GM03348 (cell line): ENCODE measurements at regions not wholly inside any gene's neighbourhood (a gene's known extent, or its start where the extent isn't known, plus 50 kb on each side); places are given as distances from the start of the nearest gene placed in this dataset.
"Not testable (repeated sequence)": the region's sequence is repeated elsewhere in the genome, so short reads cannot be mapped to it uniquely, and the experiment has no call there.

ENCODE experiments used
- DNase-seq: peaks from one replicate; pipeline ENCODE4 v3.0.0; 2012; ENCODE audit warnings: low spot score

DNA sequence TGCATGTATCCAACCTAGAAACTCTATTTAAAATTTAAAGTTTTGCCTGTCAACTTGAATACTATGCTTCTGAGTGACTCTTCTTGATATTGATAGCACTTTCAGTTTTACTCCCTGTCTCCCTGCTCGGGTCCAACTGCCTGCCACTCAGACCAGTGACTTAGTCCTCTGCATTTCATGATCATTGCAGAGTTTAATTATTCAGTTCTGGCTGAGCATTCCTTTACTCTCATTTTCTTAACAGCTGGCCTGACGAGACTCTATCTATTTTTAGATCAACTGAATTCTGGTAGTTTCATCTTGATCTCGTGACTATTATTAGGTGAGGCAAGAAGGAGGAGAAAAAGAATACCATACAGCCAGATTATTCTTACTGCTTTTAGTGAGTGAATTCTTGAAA, 617.4 kb downstream of the SI start:
- peak; percentile 16 for DNase-seq

DNA sequence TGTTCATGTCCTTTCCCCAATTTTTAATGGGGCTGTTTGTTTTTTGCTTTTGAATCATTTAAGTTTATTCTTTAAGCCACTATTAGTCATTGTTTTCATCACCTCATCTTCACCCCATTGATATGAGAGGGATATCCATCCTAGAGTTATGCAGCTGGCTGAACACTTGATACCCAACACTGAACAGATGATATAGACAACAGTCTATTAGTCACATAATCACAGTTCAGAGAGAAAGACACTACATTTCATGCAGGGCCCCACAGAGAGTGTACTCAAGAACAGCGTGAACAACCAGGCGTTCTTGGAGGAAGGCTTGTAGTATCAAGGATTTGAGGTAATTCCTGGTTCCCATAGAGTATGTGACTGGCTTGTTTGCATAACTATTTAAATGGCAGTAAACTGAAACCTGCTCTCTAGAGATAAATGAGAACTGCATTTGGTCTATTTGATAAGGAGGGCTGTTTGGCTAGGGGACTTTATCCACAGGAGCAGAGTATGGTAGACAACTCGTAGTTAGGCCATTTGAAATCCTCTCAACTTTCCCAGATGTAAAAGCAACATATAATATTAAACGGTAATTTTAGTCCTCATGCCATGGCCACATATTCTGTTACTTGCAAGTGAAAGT, 618.7 kb downstream of the SI start:
- no peak for DNase-seq

DNA sequence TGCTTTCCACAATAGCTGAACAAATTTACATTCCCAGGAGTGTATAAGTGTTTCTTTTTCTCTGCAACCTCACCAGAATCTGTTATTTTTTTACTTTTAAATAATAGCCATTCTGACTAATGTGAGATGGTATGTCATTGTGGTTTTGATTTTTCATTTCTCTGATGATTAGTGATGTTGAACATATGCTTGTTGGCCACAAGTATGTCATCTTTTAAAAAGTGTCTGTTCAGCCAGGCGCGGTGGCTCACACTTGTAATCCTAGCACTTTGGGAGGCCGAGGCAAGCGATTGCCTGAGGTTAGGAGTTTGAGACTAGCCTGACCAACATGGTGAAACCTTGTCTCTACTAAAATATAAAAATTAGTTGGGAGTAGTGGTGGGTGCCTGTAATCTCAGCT, 619.3 kb downstream of the SI start:
- no peak for DNase-seq

DNA sequence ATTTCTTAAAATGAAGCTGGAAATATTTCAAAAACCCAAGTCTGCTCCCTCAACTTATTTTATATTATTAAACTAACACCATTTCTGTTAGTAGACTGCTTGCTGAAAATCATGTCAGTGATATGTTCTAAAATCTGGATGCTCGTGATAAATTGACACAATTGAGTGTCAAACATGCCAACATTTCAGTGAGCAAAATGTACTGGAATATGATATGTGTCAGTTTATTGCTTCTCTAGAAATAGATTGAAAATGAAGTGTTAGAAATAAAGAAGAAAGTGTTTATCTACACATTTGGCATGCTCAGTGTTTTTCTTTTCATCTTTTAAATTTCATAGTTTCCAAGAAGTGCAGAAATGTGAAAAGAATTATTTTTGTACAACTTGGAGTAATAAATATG, 624.6 kb downstream of the SI start:
- no peak for DNase-seq

DNA sequence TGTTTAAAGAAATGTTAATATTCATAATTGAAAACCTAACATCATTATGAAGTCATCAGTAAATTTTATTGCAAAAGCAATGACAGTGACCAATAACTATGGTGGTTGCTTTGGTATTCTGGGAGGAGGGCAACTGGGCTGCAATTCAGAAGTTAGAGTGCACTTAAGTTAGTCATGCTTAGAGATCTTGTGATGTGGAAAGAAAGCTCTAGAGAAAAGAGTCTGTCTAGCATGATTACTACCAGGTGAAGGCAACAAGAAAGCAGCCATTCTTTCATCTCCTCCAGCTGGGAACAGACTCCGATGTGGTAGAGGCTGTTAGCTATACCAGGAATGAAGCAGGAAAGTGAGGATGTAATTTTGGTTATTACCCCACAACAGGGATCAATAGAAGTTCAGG, 625.6 kb downstream of the SI start:
- DNase-seq: peak; percentile 52

DNA sequence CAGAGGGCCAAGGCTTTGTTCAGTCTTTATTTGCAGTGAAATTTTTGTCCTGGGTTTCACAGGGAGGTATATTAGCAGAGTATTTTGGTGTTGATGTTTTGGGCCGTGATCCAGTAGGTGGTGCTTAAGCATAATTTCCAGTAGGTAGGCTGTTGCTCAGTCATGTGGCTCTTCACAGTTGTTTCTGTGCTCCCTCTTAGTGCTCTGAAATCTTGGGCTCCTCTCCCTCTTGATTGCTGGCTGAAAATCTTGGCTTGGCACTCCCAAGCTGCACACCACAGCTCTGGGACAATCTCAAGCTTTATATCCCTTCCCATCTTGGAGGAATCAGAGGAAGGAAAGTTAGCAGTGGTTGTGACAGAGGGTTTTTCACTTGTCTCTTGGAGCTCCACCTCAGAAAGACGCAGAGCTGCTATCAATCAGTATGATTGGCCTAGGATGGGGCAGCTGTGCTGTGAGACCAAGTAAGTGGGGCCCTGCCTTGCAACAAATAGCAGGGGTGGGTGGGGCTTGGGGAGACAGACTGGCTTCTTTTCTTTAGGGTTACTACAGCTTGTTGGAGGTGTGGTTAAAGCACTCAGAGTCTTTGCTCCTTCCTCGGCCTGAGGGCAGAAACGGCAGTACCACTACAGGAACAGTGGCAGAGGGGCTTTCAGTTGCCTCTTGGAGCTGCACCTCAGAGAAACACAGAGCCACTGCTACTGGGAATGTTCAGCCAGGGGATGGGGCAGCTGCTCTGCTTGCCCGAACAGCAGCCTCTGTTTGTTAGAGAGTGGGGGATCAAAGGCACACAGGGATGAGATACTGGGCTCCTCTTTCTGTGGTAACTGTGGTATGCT, 627.0 kb downstream of the SI start:
- peak; percentile 50 for DNase-seq

DNA sequence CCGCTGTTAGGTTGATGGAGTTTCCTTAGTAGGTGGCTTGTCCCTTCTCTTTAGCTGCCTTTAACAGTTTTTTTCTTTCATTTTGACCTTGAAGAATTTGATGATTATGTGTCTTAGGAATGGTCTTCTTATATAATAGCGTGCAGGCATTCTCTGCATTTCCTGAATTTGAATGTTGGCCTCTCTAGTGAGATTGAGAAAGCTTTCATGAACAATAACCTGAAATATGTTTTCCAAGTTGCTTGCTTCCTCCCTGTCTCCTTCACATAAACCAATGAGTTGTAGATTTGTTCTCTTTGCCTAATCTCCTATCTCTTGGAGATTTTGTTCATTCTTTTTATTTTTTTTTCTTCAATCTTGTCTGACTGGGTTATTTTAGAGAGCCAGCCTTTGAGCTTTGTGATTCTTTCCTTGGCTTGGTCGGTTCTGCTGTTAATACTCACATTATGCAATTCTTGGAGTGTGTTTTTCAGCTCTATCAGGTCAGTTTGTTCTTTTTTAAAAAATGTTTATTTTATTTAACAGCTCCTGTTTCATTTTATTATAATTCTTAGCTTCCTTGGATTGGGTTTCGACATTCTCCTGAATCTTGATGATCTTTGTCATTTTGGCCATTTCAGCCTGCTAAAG, 627.9 kb downstream of the SI start:
- DNase-seq: peak; percentile 24

DNA sequence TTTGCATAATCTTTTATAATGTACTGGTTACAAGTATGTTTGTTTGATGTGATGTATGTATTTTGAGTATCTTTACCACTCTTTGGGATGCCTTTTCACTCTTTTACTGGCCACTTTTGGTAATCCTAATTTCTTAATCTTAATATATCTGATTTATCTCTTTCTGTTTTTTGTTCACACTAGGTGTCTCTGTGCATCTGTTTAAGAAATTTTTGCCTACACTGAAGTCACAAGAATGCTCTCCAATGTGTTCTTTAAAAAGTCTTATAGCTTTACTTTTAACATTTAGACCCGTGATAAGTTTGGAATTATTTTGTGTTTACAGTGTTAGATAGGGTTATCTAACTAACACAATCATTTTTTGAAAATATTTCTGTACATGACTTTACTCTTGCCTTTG, 659.1 kb downstream of the SI start:
- no peak for DNase-seq

DNA sequence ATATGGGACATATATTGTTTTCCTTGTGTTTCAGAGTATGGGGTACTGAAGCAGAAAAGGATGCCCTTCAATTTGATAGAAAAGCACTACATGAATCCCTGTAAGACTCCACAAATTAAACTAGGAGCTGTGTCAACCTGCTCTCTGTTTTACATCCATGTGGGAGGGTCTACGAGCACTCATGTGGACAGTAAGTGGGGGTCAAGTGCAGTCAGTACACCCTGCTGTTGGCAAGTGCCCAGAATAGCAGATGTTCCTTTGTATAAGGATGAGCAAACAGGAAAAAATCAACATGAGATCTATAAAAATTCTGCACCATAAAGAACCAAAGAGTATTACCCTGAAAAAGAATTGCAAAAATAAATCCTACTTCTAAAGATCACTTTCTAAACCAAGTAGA, 659.9 kb downstream of the SI start:
- no peak for DNase-seq

DNA sequence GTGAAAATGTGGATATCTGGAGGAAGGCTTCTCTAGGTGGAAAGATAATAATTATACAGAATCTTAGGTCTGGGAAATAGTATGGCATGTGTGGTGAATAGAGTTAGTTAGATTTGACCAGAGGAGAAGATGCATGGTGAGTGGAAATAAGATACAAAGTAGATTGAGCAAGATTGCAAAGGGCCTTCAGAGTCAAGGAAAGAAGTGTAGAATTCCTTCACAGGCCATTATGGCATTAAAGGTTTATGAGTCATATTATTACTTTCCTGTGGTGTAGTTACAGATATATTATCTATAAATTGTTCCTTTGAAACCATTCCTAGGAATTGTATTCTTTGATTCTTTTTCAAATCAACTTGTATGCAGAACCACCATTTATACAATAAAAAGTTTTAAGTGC, 660.3 kb downstream of the SI start:
- DNase-seq: no peak

DNA sequence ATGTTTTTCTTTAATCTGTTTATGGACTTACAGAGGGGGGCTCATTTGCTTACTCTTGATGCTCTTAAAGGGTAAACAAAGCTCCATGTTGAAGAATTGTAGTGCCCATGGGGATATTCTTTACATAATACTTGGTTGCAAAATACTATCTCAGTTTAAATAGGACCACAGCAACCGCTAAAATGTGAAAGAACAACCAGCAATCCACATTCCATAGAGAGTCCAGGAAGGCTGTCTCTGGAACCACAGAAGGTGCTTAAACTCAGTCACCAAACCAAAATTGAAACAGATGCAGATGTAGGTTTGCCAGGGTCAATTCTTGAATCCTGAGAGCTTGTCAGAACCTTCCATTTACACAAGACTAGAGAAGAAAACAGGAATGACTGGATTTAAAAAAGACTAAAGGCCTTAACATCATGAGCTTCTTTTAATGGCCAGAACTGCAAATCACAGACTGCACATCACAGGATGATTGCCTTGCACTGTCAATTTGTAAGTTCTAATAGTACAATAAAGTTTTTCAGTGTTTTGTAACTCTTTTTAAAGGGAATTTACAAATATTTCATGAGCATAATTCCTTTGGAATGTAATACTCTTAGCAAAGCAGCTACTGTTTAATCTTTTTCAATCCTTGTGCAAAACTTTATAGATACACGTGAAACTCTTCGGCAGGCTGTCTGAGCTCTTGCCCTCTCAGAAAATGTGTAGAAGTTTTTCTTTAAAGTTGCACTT, 661.6 kb downstream of the SI start:
- DNase-seq: peak; percentile 55

DNA sequence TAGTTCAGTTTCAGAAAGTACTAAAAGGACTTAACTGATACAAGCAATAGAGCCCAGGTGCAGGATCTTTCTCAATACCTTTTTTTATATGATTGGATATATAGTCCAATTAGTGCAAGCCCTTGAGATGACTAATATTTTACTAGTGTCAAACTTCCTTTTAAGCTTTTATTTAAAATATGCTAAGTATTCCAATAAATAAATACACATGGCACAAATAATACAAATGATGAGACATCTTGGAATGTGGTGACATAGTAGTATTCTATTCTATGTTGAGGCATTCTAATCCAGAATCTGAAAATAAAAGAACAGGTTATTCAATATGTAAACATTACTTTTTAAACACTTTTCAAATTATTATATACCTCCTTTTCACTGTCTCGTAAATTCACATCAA, 670.0 kb downstream of the SI start:
- no peak for DNase-seq

DNA sequence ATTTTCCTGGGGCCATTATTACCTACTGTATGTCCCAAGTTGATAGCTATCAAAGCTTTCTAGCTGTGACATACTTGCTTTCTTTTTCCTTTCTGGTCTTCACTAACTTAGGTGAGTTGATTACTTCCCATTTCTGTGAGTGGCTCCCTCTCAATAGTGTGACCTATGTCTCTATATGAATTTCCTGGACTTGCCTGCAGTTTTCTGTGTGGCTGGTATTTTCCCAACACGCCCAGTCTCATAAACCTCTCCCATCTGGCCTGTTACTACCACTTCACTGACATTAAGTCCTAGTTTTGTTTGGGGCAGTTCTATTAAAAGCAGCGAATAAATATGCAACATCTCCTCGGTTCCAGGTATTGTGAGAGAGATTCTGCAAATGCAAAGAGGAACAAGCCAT, 671.2 kb downstream of the SI start:
- no peak for DNase-seq

DNA sequence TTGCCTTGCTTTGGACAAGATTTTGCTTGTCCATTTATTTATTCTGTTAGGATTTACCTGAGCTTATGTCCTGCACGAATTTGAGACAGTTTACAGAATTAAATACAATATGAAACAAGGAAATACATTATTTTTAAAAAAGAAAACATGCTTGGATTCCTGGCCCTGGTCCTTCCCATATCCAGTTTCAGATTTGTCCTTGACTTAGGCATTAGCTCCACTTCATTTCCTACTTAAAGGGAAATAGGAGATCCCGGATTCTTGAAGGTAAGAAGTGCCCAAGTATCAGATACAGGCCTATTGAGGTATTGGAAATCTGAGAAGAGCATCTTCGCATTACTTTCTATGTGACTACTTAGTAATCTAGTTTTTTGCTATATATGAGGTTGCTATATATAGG, 672.0 kb downstream of the SI start:
- no peak for DNase-seq

DNA sequence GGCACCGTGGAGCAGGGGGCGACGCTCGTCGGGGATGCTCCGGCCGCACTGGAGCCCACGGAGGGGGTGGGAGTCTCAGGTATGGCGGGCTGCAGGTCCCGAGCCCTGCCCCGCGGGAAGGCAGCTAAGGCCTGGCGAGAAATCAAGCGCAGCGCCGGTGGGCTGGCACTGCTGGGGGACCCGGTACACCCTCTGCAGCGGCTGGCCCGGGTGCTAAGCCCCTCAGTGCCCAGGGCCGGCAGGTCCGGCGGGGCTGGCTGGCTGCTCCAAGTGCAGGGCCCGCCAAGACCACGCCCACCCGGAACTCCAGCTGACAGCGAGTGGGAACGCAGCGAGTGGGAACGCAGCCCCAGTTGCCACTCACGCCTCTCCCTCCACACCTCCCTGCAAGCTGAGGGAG, 676.4 kb downstream of the SI start:
- DNase-seq: no peak

DNA sequence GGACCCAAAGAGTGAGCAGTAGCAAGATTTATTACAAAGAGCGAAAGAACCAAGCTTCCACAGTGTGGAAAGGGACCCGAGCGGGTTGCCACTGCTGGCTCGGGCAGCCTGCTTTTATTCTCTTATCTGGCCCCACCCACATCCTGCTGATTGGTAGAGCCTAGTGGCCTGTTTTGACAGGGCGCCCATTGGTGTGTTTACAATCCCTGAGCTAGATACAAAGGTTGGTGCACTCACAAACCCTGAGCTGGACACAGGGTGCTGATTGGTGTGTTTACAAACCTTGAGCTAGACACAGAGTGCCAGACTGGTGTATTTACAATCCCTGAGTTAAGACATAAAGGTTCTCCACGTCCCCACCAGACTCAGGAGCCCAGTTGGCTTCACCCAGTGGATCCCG, 676.9 kb downstream of the SI start:
- not testable (repeated sequence) for DNase-seq

DNA sequence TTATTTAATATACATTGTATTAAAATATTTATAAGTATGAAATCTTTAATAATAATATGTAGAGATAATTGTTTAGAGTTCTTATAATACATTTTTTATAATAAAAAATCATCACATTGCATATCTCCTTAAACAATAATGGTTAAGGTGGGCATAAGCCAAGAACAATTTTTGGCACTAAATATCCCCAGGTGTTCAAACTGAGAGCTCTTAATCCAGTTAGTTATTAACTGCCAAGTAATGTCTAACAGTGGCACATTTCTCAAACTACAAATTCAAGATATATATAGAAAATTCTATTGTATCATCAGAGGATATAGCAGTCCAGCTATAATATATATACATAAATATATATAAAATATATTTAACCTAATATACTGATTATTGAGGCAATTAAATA, 680.8 kb downstream of the SI start:
- no peak for DNase-seq

DNA sequence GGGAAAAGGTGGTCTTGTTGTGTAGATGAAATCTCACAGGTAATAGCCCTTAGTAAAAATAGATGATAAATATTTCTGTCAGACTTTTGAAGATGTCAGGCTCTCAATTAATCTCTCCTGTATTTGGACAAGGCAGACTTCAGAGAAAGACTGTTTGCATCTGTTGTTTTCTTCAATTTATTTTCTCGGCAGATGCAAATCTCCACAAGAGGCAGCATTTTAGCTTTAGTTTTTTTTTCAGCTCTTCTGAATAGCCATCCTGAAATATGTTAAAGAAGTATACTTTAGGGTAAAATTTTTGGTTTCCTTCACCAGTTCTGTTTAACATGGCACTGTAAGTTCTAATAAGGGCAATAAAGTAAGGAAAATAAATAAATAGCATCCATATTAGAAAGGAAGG, 685.1 kb downstream of the SI start:
- DNase-seq: no peak

DNA sequence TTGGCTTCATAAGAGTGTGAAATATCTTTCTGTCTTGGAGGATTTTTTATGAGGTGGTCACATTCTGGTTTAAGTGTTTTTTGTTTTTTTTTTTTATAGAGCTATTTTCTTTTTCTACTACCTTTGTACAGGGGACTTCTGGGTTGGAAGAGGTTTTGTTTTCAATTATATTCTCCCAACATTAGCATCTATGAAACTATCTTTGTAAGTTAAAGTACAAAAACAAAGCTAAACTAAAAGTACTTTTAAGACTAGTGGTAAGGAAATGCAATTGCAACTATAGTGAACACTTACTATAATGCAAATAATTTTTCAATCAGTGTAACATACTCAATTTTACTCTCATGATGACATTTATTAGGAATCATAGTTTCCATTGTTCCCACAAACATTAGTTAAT, 688.2 kb downstream of the SI start:
- DNase-seq: no peak

DNA sequence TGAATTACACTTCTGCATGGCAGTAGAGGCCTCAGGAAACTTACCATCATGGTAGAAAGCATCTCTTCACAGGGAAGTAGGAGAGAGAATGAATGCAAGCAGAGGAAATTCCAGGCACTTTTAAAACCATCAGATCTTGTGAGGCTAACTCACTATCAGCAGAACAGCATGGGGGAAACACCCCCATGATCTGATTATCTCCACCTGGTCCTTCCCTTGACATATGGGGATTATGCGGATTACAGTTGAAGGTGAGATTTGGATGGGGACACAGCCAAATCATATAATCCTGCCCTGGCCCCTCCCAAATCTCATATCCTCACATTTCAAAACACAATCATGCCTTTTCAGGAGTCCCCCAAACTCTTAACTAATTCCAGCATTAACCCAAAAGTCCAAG, 691.1 kb downstream of the SI start:
- no peak for DNase-seq

DNA sequence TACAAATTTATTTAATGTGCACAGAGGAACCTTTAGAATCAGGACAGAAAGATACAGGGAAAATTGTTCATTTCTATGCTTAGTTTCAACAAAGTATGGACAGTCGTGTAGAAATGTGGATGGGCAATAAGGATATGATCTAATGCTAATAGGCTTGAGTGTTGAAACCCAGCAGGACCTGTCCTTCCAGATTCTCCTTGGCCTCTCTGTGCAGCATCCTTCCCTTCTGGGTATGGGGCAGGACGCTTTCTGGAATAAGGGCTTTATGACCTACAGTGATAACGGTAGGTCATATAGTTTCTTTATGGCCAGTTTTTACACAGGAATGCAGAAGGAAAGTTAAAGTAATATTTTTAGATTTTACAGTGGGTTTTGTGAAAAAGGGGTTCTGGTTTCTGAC, 698.1 kb downstream of the SI start:
- no peak for DNase-seq

DNA sequence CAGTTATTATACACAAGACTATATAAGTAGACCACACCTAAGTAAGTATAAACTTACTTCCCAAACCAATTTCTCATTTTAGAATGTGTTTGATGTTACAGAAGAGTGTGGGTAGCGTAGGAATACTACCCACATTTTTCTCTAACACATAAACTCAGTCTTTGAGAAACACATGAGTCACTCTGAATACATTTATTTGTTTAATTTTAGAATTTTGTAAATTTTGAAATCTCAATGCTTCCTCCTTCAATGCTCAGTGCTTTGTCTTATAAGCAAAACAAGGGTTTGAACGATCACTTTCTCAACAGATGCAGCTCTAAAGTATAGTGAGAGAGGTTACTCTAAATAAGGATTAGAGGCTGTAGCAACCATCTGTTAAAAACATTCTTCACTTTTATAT, 700.8 kb downstream of the SI start:
- peak; percentile 8 for DNase-seq

DNA sequence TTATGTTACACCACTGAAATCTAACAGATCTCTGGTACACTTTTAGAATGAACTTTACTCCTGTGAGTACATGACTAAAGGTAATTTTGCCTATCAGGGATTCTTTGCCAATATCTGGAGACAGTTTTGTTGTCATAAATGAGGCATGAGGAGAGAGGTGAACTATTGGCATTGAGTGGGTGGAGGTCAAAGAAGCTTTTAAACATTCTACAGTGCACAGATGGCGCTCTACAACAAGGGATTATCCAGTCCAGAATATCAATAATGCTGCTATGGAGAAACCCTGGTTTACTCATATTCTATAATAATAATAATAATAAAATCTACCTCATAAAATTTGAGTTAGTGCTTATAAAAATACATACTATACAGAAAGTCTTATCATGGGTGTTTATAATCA, 702.3 kb downstream of the SI start:
- DNase-seq: no peak
